ENCODE measurements at regions not wholly inside any gene's neighbourhood (a gene's known extent, or its start where the extent isn't known, plus 50 kb on each side); places are given as distances from the start of the nearest gene placed in this dataset.

DNA sequence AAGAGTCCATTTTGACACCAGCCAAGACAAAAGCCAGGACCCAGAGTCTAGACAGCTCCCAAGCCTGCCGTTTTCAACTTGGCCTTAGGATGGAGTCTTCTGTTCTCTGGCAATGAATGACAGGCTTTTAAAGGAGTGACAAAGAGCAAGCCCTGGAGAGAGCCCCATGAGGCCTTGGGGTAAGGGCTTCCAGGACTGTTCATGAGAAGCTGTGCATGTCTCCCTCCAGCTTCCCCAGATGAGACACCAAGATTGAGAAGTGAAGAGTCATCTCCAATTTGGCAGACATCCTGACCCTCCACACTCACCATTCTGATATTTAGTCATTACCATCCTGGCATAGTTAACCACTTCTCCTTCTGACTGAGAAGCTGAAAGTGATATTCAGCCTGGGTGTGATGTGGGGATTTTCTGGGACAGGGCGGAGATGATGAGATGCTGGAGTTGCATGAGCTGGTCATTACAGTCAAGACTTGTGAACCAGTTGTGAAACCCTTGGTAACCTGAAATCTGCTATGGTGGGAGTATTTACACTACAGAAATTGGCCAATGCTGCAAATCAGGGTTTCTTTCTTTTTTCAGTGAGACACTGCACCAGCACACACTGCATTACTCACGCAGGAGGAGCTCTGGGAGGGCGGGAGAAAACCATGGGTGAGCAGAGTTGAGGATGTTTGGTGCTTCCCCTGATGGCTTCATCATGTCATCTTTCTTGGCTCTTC is 77.8 kb downstream of the VCPKMT start:
- DNase-seq (ENCODE audit: low read depth in 2 of 2) = peak; percentile 55 to 65

- no peak for DNase-seq (ENCODE audit: low read depth in 2 of 2)
These were observed 77.3 kb downstream of the VCPKMT start for GRCh38 chr14:50039120-50039517.

GRCh38 chr14:50039734-50040400 is 76.5 kb downstream of the VCPKMT start:
- DNase-seq (ENCODE audit: low read depth in 2 of 2) = no peak

GRCh38 chr14:50040401-50040775 is 76.0 kb downstream of the VCPKMT start:
- no peak for DNase-seq (ENCODE audit: low read depth in 2 of 2)

DNA sequence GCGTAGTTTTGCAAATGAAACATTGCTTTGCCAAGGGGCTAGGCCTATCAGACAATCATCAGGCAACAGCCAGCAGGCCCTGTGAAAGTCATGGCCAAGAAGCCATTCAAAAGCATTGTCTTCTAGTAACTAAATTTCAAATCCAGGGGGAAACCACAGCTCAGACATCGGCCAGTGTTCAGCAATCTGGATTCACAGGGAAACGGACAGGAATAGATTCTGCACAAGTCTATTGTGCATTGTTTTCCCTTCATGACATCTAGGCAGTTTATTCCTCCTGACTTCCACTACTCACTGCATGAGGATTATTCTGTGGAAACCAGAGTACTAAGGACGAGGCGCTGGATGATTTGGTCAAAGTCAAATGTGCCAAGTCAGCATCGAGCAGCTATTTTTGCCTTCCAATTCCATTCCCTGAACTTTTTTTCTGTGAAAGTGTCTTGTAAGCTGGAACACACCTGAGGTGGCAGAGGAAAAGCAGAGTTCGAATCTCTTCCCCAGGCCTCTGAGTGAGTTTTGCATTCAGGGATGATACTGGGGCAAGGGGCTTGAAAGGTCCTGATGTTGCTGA is 75.4 kb downstream of the VCPKMT start:
- DNase-seq (ENCODE audit: low read depth in 2 of 2) = no peak

GRCh38 chr14:50041980-50042379 is 74.4 kb downstream of the VCPKMT start:
- DNase-seq (ENCODE audit: low read depth in 2 of 2) = no peak

DNA sequence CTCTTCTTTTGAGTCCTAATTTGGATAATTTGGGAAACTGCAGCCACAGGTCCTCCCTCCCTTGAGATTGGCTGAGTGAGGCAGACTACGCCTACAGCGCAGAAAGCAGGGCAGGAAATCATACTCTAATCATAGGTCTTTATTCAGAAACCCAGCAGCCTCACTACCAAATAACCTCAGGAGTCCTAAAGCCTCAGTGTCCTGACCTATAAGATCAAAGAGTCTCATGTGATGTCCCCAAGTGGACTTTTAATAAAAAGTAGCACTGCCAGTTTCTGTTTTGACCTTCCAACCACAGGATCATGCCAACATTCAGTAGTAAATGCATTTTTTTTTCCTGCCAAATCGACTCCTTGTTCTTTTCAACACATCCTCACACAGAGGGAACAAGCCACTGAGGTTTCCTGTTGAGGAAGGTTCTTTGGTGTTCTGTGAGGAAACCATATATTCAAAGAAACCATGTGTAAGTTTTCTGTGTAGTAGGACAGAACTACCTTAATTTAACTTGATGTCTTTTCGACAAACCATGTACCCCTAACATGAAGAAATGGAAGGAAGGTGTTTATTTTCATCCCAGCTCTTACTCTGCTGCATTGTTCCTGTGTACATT is 72.2 kb downstream of the VCPKMT start:
- no peak for DNase-seq (ENCODE audit: low read depth in 2 of 2)

GRCh38 chr14:50045039-50045711 is 71.2 kb downstream of the VCPKMT start:
- peak in 1 of 2 experiments; percentile 63 for DNase-seq (ENCODE audit: low read depth in 2 of 2)

DNA sequence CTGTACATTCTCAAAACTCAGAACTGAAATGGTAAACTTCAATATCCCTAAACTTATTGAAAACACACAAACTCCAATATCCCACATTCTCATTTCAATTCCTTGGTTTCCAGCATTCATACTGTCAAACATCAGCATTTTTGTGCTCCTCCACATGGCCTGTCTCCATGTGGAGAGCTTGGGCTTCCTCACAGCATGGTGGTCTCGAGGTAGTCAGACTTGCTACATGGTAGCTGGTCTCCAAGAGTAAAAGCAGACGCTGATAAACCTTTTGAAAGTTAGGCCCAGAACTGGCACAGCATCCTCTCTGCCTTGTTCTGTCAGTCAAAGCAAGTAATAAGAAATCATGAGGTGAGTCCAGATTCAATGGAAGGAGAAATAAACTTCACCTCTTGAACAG is 70.5 kb downstream of the VCPKMT start:
- DNase-seq (ENCODE audit: low read depth in 2 of 2) = no peak

GRCh38 chr14:50047274-50047676 is 69.1 kb downstream of the VCPKMT start:
- DNase-seq (ENCODE audit: low read depth in 2 of 2) = no peak

DNA sequence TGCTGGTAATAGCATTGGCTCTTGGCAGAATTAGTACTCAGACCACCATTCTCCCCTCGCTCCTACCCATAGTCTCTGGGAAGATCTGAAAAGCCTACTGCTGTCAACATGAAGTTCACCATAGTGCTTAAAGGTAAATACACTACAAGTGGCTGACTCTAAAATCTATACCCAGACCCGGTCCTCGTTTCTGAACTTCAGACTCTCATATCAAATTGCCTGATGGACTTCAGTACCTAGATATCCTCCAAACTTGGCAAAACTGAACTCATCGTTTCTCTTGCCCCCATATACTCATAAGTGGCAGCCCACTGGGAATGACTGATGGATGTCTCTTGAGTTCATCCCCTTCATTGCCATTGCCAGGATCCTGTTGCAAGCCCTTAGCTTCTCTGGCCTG is 67.3 kb downstream of the VCPKMT start:
- DNase-seq (ENCODE audit: low read depth in 2 of 2) = no peak

- no peak for DNase-seq (ENCODE audit: low read depth in 2 of 2)
These were observed 66.4 kb downstream of the VCPKMT start for GRCh38 chr14:50049703-50050570.

GRCh38 chr14:50051106-50051505 is 65.3 kb downstream of the VCPKMT start:
- no peak for DNase-seq (ENCODE audit: low read depth in 2 of 2)

- no peak for DNase-seq (ENCODE audit: low read depth in 2 of 2)
These were observed 64.7 kb downstream of the VCPKMT start for GRCh38 chr14:50051706-50052105.

DNA sequence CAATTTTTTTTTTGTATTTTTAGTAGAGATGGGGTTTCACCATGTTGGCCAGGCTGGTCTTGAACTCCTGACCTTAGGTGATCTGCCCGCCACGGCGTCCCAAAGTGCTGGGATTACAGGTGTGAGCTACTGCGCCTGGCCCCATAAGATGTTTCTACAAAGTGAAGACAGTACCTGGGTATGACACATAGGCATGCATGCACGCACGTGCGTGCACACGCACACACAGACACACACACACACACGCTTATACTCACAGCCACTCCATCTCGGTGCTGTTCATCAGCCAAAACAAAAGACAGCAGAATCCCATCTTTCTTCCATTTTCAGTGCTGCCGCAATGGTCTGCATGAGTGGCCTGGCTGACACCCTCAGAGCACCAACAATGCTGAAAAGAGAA is 63.9 kb downstream of the VCPKMT start:
- DNase-seq (ENCODE audit: low read depth in 2 of 2) = no peak

GRCh38 chr14:50053935-50054334 is 62.4 kb downstream of the VCPKMT start:
- DNase-seq (ENCODE audit: low read depth in 2 of 2) = no peak

DNA sequence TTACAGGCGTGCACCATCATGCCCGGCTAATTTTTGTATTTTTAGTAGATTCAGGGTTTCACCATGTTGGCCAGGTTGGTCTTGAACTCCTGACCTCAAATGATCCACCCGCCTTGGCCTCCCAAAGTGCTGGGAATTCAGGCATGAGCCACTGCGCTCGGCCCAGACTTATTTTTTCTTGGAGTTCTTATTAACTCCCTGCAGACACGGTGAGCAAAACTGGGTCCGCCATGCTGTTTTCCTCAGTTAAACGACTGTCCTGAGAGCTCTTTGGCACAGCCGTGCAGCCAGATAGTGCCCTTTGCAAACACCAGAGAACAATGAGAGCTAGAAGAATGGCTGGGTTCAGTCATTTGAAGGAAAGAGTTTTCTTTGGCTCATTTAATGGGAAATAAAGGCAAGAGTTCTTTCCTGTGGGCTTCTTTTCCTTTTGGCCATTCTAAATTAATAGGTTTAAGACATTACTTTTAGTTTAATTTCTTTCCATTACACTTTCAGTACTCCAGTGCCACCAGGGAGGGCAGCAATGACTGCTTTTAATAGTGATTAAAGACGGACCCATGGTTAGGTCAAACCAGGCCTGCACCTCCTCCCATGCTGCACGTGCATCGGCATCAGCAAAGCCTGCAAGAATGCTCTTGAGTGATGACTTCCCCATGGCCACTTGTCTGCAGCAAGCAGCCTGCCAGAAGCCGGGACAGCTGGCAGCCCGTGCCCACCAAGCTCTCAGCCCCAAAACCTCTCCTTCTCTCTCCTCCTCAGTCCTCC is 60.7 kb downstream of the VCPKMT start:
- DNase-seq (ENCODE audit: low read depth in 2 of 2) = no peak

DNA sequence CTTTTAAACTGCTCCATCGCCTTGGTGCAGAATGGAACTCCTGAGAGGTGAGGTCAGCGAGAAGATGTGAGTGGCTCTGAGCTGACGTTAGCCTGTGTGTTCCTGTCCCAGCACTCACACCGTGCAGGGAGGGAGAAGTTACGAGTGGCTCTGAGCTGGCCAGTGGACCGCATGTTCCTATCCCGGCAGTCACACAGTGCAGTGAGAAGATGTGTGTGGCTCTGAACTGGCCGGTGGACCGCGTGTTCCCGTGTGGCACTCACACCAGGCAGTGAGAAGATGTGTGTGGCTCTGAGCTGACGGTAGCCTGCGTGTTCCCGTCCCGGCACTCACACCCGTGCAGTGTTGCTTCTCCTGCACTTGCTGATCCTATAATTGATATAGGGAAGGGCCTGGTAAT is 59.9 kb downstream of the VCPKMT start:
- no peak for DNase-seq (ENCODE audit: low read depth in 2 of 2)

- no peak for DNase-seq (ENCODE audit: low read depth in 2 of 2)
These were observed 59.0 kb downstream of the VCPKMT start for GRCh38 chr14:50057331-50057730.

DNA sequence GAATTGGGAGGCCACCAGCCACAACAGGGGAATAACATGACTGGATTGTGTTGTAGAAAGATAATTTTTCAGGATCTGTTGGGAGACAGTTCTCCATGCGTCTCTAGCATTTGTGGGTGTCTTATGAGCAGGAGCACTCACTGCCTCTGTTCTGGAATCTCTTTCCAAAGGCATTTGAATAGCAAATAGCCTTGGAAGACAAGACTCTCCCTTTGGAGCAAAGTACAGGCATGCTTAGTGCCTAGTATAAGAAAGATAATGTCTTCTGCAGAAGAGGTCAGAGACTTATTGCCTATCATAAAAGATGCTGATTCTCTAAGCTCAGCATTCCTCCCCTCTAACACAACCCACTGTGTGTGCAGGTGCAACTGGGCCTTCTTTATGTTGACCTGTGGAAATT is 58.3 kb downstream of the VCPKMT start:
- DNase-seq (ENCODE audit: low read depth in 2 of 2) = no peak
